ENCODE measurements at regions not wholly inside any gene's neighbourhood (a gene's known extent, or its start where the extent isn't known, plus 50 kb on each side); places are given as distances from the start of the nearest gene placed in this dataset.

DNA sequence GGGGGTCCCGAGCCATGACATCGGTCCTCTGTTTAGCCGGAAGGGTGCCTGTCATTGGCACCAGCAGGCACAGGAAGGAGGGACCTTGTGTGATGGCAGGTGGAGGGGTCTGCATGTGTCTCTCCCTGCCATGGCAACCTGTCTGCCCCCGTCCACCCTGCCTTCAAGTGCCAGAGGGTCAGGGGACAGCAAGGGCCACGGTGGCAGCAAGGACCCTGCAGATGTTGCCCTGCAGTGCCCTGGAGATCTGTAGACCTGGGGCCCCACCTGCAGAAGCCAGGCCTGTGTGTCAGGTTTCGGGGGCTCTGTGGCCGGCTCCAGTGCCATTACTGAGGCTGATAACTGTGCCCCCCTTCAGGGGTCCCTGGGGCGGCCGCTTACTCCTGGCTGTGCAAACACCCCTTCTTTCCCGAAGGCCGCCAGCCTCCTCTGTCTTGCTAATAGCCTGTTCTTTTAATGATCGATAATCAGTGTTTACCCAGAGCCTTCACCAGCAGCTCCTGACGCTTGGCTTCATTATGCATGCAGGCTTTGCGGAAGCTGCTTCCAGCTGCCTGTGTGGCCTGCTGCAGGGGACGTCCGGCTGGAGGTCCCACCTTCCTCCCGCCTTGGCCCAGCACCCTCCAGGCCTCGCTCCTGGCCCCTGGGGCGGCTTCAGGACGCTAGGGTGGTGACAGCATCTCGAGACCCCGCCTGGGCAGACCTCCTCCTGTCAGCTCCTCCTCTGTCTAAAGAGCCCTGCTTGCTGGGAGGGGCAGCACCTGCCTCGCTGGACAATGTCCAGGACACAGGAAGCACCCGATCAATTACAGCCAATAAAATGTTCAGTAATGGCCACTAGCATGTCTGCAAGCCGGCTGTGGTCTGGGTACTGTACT, 153.0 kb downstream of the KIF26A start:
- Histone ChIP-seq H3K27ac (ENCODE audit: low read length) (no peak overlapping the region), H3K4me3 (ENCODE audit: control insufficient read depth in 1 of 2, extremely low read depth in 1 of 2, low read length in 1 of 2) (no peak overlapping the region), H3K4me1 (ENCODE audit: control insufficient read depth in 1 of 2, extremely low read depth in 1 of 2, insufficient read depth in 2 of 2, low read length in 2 of 2) (no peaks in the 10 kb centered on the region), H3K9me3 (no peaks in the 10 kb centered on the region), H3K27me3 (replicated peaks in 1 of 2; ENCODE audit: control insufficient read depth in 2 of 2, extremely low read depth in 1 of 2, insufficient read depth in 2 of 2, low read length in 1 of 2) (peaks cover 0 to 39% of the 10 kb centered on the region in 2 experiments), H3K36me3 (ENCODE audit: control insufficient read depth in 2 of 2, extremely low read depth in 1 of 2, insufficient read depth in 1 of 2, low read length in 1 of 2) (no peaks in the 10 kb centered on the region)
- POLR2A ChIA-PET: no interaction called here
- ATAC-seq (replicated peaks in 1 of 4): no peak
- Mint-ChIP-seq H3K27me3 (peaks cover 0 to 16% of the 10 kb centered on the region in 2 donors), H3K27ac (no peak overlapping the region), H3K9me3 (peaks cover 0 to 6% (median 0%) of the 10 kb centered on the region in 3 donors), H3K36me3 (no peaks in the 10 kb centered on the region), H3K4me1 (no peaks in the 10 kb centered on the region), H3K4me3 (no peak overlapping the region)
- CTCF ChIA-PET: no interaction called here
- WGBS (ENCODE audit: insufficient coverage): 70% methylated on average over 22 of the region's 25 CpGs
- DNase-seq: no peak

DNA sequence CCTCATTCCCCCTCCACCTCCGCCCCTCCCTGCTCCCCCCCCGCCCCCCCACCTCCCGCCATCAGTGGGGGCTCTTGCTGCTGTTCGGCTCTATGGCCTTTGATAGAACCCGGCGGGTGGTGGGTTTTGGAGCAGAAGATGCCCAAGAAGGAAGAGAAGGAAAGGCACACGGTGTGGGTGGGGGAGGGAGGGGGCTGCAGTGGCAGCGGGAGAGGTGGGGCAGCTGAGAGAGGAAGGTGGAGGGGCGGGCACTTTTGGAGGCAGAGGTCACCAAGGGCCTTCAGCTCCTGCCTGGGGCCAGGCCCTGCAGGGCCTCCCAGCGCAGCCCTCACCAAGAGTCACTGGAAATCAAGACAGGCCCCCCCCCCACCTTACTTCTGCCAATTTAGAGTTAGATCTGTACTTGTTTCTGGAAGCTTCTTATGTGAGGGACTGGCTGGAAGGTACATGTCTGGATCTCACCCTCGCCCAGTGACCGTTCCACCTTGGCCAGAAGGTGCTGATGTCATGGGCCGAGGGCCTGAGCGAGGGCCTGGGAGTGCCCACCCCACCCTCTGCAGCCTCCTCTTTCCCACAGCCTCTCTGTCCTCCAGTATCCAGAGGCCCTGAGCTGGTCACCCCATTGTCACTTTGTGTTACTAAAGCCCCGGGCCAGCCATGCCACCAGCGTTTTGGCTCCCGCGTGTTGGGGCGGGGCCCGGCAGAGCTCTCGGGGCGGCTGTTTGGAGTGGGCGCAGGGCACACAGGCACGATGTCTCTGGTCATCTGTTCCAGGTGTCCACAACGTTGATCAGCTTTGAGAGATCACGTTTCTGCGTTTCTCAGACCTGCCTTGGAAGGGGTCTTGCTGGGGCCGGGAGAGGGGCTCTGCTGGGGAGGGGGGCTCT, 153.9 kb downstream of the KIF26A start:
- H3K27me3 ChIP-seq (replicated peaks in 1 of 2; ENCODE audit: control insufficient read depth in 2 of 2, extremely low read depth in 1 of 2, insufficient read depth in 2 of 2, low read length in 1 of 2): peaks cover 0 to 47% of the 10 kb centered on the region in 2 experiments
- ChIA-PET POLR2A (no interaction called here), CTCF (no interaction called here)
- no peak overlapping the region for H3K27ac ChIP-seq (ENCODE audit: low read length)
- no peak overlapping the region for H3K4me3 ChIP-seq (ENCODE audit: control insufficient read depth in 1 of 2, extremely low read depth in 1 of 2, low read length in 1 of 2)
- no peaks in the 10 kb centered on the region for H3K36me3 Mint-ChIP-seq
- peaks cover 0 to 16% of the 10 kb centered on the region in 2 donors for H3K27me3 Mint-ChIP-seq
- no peak overlapping the region for H3K27ac Mint-ChIP-seq
- no peak for DNase-seq
- no peaks in the 10 kb centered on the region for H3K4me1 Mint-ChIP-seq
- no peaks in the 10 kb centered on the region for H3K9me3 ChIP-seq
- no peaks in the 10 kb centered on the region for H3K36me3 ChIP-seq (ENCODE audit: control insufficient read depth in 2 of 2, extremely low read depth in 1 of 2, insufficient read depth in 1 of 2, low read length in 1 of 2)
- 85% methylated on average over 14 of the region's 28 CpGs for whole genome bisulfite sequencing (ENCODE audit: insufficient coverage)
- peaks cover 0 to 6% (median 0%) of the 10 kb centered on the region in 3 donors for H3K9me3 Mint-ChIP-seq
- H3K4me1 ChIP-seq (ENCODE audit: control insufficient read depth in 1 of 2, extremely low read depth in 1 of 2, insufficient read depth in 2 of 2, low read length in 2 of 2): no peaks in the 10 kb centered on the region
- ATAC-seq (replicated peaks in 1 of 4): no peak
- H3K4me3 Mint-ChIP-seq: no peak overlapping the region

DNA sequence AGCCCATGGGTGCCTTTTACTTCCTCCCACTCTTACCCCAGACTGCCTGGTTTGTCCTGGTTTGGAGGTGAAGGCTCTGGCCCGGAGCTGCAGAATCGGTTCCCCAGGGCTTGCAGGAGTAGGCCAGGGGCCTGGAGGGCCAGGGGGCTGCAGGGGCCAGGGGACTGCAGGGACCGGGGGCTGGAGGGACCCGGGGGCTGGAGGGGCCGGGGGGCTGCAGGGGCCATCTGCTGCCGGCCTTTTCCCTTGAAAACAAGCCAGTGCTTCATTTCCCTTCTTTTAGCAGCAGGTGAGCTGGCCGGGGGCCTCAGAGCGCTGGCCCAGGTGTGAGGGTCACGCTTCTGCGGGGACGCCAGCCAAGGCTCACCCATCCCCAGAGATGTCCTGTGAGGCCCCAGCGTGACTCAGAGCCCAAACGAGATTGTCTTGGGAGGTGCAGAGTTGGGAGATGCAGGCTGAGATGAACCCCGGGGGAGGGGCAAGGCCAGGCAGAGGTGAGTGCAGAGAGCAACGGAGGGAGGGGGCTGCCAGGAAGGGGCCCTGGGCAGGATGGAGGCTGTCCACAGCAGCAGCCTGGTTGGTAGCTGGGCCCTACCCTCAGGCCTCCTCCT, 154.9 kb downstream of the KIF26A start:
- no peak for DNase-seq
- WGBS (ENCODE audit: insufficient coverage): 63% methylated on average over 5 of the region's 15 CpGs
- no peak overlapping the region for H3K27ac Mint-ChIP-seq
- Histone ChIP-seq H3K9me3 (no peaks in the 10 kb centered on the region), H3K4me3 (ENCODE audit: control insufficient read depth in 1 of 2, extremely low read depth in 1 of 2, low read length in 1 of 2) (no peak overlapping the region), H3K27ac (ENCODE audit: low read length) (no peak overlapping the region), H3K36me3 (ENCODE audit: control insufficient read depth in 2 of 2, extremely low read depth in 1 of 2, insufficient read depth in 1 of 2, low read length in 1 of 2) (no peaks in the 10 kb centered on the region), H3K4me1 (ENCODE audit: control insufficient read depth in 1 of 2, extremely low read depth in 1 of 2, insufficient read depth in 2 of 2, low read length in 2 of 2) (no peaks in the 10 kb centered on the region), H3K27me3 (replicated peaks in 1 of 2; ENCODE audit: control insufficient read depth in 2 of 2, extremely low read depth in 1 of 2, insufficient read depth in 2 of 2, low read length in 1 of 2) (peaks cover 0 to 51% of the 10 kb centered on the region in 2 experiments)
- no peak for ATAC-seq (replicated peaks in 1 of 4)
- H3K4me3 Mint-ChIP-seq: no peak overlapping the region
- H3K27me3 Mint-ChIP-seq: peaks cover 0 to 16% of the 10 kb centered on the region in 2 donors
- H3K9me3 Mint-ChIP-seq: peaks cover 0 to 6% (median 0%) of the 10 kb centered on the region in 3 donors
- POLR2A ChIA-PET: no interaction called here
- CTCF ChIA-PET: no interaction called here
- H3K36me3 Mint-ChIP-seq: no peaks in the 10 kb centered on the region
- H3K4me1 Mint-ChIP-seq: no peaks in the 10 kb centered on the region

DNA sequence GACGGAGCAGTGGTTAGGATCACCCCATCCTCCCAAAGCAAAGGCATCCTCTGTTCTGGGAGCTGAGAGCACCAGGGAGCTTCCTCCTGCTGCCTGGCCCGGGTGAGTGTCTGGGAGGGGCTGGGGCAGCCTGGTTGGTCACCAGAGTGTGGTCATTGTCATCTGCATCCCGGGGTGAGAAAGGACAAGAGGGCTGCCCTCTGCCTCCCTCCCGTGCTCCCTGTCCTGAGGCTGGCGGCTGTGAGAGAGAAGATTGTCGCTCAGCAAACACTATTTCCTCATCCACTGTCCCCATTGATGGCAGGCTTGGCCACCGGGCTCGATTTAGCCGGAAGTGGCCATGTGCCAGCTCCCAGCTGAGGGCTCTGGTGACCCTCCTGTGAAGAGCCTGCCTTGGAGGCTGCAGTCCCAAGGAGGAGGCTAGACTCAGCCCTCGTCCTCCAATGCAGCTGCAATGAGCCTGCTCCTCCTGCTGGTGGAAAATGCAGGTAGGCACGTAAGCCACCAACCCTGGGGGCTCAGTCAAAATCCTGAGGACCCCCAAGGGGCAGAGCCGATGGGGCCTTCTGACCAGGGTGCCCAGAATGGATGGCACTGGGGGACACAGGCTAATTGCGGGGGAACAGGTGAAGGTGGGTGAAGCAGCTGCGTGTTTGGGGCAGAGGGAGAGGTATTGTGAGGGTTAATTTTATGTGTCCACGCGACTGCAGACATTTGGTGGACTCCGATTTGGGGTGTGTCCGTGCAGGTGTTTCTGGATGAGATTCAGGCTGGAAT, 155.7 kb downstream of the KIF26A start:
- Mint-ChIP-seq H3K9me3 (peaks cover 0 to 3% (median 0%) of the 10 kb centered on the region in 3 donors), H3K4me1 (no peaks in the 10 kb centered on the region), H3K4me3 (no peak overlapping the region), H3K27me3 (peaks cover 0 to 16% of the 10 kb centered on the region in 2 donors), H3K27ac (no peak overlapping the region), H3K36me3 (no peaks in the 10 kb centered on the region)
- H3K27me3 ChIP-seq (replicated peaks in 1 of 2; ENCODE audit: control insufficient read depth in 2 of 2, extremely low read depth in 1 of 2, insufficient read depth in 2 of 2, low read length in 1 of 2): peaks cover 0 to 51% of the 10 kb centered on the region in 2 experiments
- 57% methylated on average over 13 of the region's 18 CpGs for WGBS (ENCODE audit: insufficient coverage)
- ATAC-seq (replicated peaks in 1 of 4) (no peak), DNase-seq (no peak)
- H3K4me3 ChIP-seq (ENCODE audit: control insufficient read depth in 1 of 2, extremely low read depth in 1 of 2, low read length in 1 of 2): no peak overlapping the region
- ChIA-PET CTCF (no interaction called here), POLR2A (no interaction called here)
- no peaks in the 10 kb centered on the region for H3K4me1 ChIP-seq (ENCODE audit: control insufficient read depth in 1 of 2, extremely low read depth in 1 of 2, insufficient read depth in 2 of 2, low read length in 2 of 2)
- no peaks in the 10 kb centered on the region for H3K9me3 ChIP-seq
- no peaks in the 10 kb centered on the region for H3K36me3 ChIP-seq (ENCODE audit: control insufficient read depth in 2 of 2, extremely low read depth in 1 of 2, insufficient read depth in 1 of 2, low read length in 1 of 2)
- no peak overlapping the region for H3K27ac ChIP-seq (ENCODE audit: low read length)

DNA sequence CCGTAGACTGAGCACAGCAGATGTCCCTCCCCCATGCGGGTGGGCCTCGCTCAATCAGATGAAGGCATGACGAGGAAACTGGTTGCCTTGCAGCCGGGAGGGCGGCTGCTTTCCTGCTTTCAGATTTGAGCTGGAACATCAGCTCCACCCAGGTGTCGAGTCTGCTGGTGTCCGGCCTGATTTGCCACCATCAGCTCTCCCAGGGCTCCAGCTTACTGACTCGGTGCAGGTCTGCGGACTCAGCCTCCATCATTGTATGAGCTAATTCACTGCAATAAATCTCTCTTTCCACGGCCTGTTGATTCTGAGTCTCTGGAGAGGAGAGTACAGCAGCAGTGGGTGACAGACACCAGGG, 156.2 kb downstream of the KIF26A start:
- Histone ChIP-seq H3K36me3 (ENCODE audit: control insufficient read depth in 2 of 2, extremely low read depth in 1 of 2, insufficient read depth in 1 of 2, low read length in 1 of 2) (no peaks in the 10 kb centered on the region), H3K27me3 (replicated peaks in 1 of 2; ENCODE audit: control insufficient read depth in 2 of 2, extremely low read depth in 1 of 2, insufficient read depth in 2 of 2, low read length in 1 of 2) (peaks cover 0 to 51% of the 10 kb centered on the region in 2 experiments), H3K4me1 (ENCODE audit: control insufficient read depth in 1 of 2, extremely low read depth in 1 of 2, insufficient read depth in 2 of 2, low read length in 2 of 2) (no peaks in the 10 kb centered on the region), H3K27ac (ENCODE audit: low read length) (no peak overlapping the region), H3K4me3 (ENCODE audit: control insufficient read depth in 1 of 2, extremely low read depth in 1 of 2, low read length in 1 of 2) (no peak overlapping the region), H3K9me3 (no peaks in the 10 kb centered on the region)
- Mint-ChIP-seq H3K27ac (no peak overlapping the region), H3K4me3 (no peak overlapping the region), H3K9me3 (no peaks in the 10 kb centered on the region), H3K27me3 (peaks cover 0 to 16% of the 10 kb centered on the region in 2 donors), H3K36me3 (no peaks in the 10 kb centered on the region), H3K4me1 (no peaks in the 10 kb centered on the region)
- CTCF ChIA-PET: no interaction called here
- ATAC-seq (replicated peaks in 1 of 4): no peak
- DNase-seq: no peak
- 80% methylated on average over 8 of the region's 11 CpGs for WGBS (ENCODE audit: insufficient coverage)
- POLR2A ChIA-PET: no interaction called here
